ENCODE measurements at regions not wholly inside any gene's neighbourhood (a gene's known extent, or its start where the extent isn't known, plus 50 kb on each side); places are given as distances from the start of the nearest gene placed in this dataset.
"Not testable (repeated sequence)": the region's sequence is repeated elsewhere in the genome, so short reads cannot be mapped to it uniquely, and the experiment has no call there.

DNA sequence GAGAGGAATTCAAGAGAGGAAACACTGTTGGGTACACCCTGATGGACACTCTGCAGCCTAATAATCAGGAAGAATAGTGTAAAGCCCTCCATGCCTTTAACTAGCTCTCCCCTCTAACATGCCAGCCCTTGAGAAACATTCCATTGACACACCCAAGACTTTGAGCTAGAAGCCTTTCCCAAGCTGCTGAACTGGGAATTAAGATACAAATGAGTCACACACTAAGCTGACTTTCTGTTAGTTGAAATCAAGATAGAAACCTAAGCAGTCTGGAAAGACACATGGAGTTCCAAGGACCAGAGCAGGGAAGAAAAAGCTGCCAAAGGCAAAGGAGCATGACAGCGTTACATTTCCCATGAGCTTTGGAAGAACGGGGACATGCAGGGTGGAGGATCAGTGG is 380.8 kb downstream of the NPHP4 start:
- no peaks in the 10 kb centered on the region for H3K4me1 Mint-ChIP-seq (ENCODE audit: low read depth)
- H3K27me3 Mint-ChIP-seq, result peaks cover 59% of the 10 kb centered on the region
- H3K9me3 Mint-ChIP-seq, result peaks cover 9% of the 10 kb centered on the region
- H3K36me3 Mint-ChIP-seq (ENCODE audit: low read depth), result no peaks in the 10 kb centered on the region
- DNase-seq, result no peak
- H3K27ac Mint-ChIP-seq, result no peak overlapping the region
- no peak overlapping the region for H3K4me3 Mint-ChIP-seq

DNA sequence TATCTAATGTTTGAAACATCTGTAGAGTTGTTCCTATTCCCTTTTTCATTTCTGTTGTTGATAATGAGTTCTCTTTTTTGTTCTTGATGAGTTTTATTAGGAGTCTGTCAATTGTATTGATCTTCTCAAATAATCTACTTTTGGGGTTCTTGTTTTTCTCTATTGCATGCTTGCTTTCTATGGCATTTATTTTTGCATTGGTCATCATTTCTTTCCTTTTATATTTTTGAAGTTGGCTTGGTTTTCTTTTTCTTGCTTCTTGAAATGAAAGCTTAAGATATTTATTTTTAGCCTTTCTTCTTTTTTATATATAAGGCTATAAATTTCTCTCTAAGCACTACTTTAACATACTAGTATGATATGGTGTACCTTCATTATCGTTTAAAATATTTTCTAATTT is 381.8 kb downstream of the NPHP4 start:
- peaks cover 56% of the 10 kb centered on the region for H3K27me3 Mint-ChIP-seq
- no peak overlapping the region for H3K27ac Mint-ChIP-seq
- H3K36me3 Mint-ChIP-seq (ENCODE audit: low read depth), result no peaks in the 10 kb centered on the region
- H3K4me3 Mint-ChIP-seq, result no peak overlapping the region
- peaks cover 9% of the 10 kb centered on the region for H3K9me3 Mint-ChIP-seq
- DNase-seq, result no peak
- no peaks in the 10 kb centered on the region for H3K4me1 Mint-ChIP-seq (ENCODE audit: low read depth)

DNA sequence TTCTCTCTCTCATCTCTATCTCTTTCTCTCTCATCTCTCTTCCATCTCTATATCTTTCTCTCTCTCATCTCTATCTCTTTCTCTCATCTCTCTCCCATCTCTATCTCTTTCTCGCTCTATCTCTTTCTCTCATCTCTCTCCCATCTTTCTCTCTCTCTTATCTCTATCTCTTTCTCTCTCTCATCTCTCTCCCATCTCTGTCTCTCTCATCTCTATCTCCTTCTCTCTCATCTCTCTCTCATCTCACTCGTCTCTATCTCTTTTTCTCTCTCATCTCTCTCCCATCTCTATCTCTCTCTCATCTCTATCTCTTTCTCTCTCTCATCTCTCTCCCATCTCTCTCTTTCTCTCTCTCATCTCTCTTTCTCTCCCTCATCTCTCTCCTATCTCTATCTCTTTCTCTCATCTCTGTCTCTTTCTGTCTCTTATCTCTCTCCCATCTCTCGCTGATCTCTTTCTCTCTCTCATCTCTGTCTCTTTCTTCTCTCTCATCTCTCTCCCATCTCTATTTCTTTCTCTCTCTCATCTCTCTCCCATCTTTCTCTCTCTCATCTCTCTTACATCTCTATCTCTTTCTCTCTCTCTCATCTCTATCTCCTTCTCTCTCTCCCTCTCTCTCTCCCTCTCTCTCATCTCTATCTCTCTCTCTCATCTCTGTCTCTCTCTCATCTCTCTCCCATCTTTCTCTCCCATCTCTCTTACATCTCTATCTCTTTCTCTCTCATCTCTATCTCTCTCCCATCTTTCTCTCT is 388.7 kb downstream of the NPHP4 start:
- Mint-ChIP-seq H3K36me3 (ENCODE audit: low read depth) (no peaks in the 10 kb centered on the region), H3K9me3 (no peaks in the 10 kb centered on the region), H3K27me3 (peaks cover 21% of the 10 kb centered on the region), H3K27ac (no peak overlapping the region), H3K4me1 (ENCODE audit: low read depth) (no peaks in the 10 kb centered on the region), H3K4me3 (no peak overlapping the region)
- DNase-seq, result no peak

DNA sequence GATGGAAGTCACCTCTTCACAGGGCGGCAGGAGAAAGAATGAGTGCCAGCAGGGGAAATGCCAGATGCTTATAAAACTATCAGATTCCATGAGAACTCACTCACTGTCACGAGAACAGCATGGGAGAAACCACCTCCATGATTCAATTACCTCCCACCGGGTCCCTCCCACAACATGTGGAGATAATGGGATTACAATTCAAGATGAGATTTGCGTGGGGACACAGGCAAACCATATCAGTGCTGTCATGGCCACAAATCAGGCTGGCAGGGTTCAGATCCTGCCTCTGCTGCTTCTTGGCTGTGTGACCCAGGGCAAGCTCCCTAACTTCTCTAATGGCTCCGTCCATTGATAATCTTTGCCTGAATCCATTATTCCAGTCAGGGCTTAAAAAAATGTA is 389.5 kb downstream of the NPHP4 start:
- H3K9me3 Mint-ChIP-seq; H3K4me1 Mint-ChIP-seq (ENCODE audit: low read depth); H3K27ac Mint-ChIP-seq; DNase-seq; H3K36me3 Mint-ChIP-seq (ENCODE audit: low read depth); H3K4me3 Mint-ChIP-seq: not testable (repeated sequence)
- H3K27me3 Mint-ChIP-seq, result peaks cover 20% of the 10 kb centered on the region

DNA sequence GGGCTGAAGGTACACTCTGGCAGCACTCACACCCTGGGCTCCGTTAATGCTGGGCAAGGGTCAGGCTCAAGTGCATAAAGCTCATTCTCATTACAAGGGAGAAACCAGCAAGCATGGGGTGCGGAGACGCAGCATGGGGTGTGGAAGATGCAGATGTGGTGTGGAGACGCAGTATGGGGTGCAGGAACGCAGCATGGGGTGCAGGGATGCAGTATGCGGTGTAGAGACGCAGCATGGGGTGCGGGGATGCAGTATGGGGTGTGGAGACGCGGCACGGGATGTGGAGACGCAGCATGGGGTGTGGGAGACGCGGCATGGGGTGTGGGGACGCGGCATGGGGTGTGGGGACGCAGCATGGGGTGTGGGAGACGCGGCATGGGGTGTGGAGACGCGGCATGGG is 390.7 kb downstream of the NPHP4 start:
- no peak for DNase-seq
- H3K4me3 Mint-ChIP-seq, result no peak overlapping the region
- no peak overlapping the region for H3K27ac Mint-ChIP-seq
- no peaks in the 10 kb centered on the region for H3K36me3 Mint-ChIP-seq (ENCODE audit: low read depth)
- peaks cover 18% of the 10 kb centered on the region for H3K27me3 Mint-ChIP-seq
- H3K4me1 Mint-ChIP-seq (ENCODE audit: low read depth), result no peaks in the 10 kb centered on the region
- no peaks in the 10 kb centered on the region for H3K9me3 Mint-ChIP-seq

DNA sequence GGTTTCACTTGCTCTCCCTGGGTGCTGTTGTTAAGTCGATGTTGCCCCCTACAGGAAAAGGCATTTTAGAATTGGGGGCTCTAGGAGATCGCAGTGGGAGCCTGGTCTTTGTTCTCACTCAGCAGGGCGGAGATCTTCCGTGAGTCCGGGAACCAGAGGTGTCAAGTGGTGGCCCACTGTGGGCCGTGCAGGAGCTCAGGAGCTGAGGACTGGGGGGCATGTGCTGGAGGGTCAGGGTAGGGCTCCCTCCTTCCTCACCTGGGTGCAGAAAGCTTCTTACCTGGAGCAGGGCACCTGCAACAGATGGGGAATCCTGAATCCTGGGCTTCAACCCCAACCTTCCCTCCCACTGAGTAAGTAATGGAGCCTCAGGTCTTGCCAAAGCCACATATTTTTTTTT is 392.7 kb downstream of the NPHP4 start:
- no peaks in the 10 kb centered on the region for H3K36me3 Mint-ChIP-seq (ENCODE audit: low read depth)
- DNase-seq, result no peak
- H3K27me3 Mint-ChIP-seq, result peaks cover 21% of the 10 kb centered on the region
- no peak overlapping the region for H3K27ac Mint-ChIP-seq
- no peaks in the 10 kb centered on the region for H3K9me3 Mint-ChIP-seq
- H3K4me3 Mint-ChIP-seq, result no peak overlapping the region
- H3K4me1 Mint-ChIP-seq (ENCODE audit: low read depth), result no peaks in the 10 kb centered on the region

DNA sequence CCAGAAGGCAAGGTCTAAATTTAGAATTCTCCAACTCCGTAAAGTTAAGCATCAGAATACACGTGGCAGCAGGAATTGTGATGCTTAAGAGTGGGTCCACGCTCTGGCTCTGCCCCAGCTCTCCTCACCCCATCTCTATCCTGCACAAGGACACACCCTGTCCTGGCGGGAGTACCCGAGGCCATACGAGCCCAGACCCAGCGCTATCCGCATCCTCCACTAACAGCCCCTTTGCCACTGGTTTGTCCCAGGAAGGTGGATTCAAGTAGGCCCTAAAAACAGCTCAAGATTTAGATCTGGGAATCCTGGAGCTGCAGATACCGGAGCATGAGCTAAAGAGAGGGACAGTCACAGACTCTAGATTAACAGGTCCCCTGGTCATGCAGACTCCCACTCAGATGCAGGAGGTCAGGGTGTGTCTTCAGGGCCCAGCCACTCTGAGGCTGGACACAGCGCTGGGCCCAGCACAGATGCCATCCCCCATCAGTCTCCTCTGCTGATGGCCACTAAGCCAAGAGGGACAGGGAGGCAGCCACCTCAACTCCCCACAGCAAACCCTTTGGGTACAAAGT is 393.3 kb downstream of the NPHP4 start:
- Mint-ChIP-seq H3K4me3 (no peak overlapping the region), H3K27me3 (peaks cover 24% of the 10 kb centered on the region), H3K27ac (no peak overlapping the region), H3K9me3 (no peaks in the 10 kb centered on the region), H3K4me1 (ENCODE audit: low read depth) (no peaks in the 10 kb centered on the region), H3K36me3 (ENCODE audit: low read depth) (no peaks in the 10 kb centered on the region)
- DNase-seq, result no peak

DNA sequence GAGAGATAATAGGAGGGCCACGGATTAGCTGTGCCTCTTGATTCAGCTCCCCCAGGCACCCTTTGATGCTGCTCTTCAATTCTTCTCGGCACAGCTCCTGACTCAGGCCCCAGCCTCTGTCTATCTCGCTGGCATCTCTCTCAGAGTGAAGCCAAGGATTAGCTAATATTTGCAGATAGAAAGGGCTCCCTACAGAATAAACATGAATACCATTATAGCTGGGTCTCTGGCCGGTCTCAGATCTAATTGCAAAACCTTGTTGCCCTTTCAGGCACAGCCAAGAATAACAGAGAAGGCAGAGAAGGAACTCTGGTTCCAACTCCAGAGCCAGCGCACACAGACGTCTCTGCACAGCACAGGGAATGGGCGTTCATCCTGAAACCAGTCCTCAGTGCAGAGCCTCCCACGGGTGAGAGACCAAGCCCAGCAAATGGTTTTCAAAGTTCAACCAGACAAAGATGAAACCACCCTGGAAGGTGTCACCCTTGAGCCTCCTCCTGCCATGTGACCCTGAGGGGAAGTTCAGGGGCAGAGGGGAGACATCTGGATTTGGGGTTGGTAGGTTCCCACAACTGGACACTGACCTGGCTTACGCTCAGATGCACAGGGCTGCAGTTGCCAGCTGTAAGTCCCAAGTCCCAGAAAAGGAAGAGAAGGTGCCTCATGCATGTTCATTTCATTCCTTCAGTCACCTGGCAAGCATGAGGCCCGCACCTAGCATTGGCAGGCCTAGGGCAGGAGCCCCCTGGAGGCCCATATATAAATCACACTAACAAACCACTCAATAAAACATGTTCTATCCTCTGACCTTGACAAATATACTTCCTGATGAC is 394.0 kb downstream of the NPHP4 start:
- Mint-ChIP-seq H3K27ac (no peak overlapping the region), H3K4me3 (no peak overlapping the region), H3K4me1 (ENCODE audit: low read depth) (no peaks in the 10 kb centered on the region), H3K36me3 (ENCODE audit: low read depth) (no peaks in the 10 kb centered on the region), H3K9me3 (no peaks in the 10 kb centered on the region), H3K27me3 (peaks cover 26% of the 10 kb centered on the region)
- no peak for DNase-seq

DNA sequence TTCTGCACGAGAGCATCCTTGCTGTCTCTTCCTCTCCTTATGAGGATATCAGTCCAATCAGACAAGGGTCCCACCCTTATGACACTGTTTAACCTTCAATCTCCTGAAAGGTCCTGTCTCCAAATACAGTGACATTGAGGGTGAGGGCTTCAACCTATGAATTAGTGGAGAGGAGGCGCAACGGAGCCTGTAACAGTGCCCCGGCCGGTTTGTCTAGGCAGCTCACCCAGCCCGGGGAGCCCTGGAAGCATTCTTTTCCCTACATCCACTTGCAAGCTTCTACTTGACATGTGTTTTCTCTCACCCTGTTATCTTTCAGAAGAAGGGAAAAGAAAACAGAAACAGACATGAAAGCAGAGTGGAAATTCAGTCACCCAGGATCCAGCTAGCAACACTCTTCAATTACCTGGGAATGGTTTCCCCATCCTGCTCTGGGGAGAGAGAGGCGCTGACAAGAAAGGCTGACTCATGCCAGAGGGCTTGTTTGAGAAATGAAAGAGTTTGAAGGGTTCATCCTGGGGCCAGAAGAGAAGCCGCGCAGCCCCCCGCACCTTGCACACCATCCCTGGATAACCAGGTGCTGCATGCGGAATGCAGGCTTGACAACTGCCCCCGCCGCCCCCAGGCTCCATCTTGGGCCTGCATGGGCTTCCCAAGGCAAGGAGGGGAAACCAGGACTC is 394.9 kb downstream of the NPHP4 start:
- Mint-ChIP-seq H3K4me3 (no peak overlapping the region), H3K27me3 (peaks cover 21% of the 10 kb centered on the region), H3K27ac (no peak overlapping the region), H3K36me3 (ENCODE audit: low read depth) (no peaks in the 10 kb centered on the region), H3K9me3 (no peaks in the 10 kb centered on the region), H3K4me1 (ENCODE audit: low read depth) (no peaks in the 10 kb centered on the region)
- no peak for DNase-seq

DNA sequence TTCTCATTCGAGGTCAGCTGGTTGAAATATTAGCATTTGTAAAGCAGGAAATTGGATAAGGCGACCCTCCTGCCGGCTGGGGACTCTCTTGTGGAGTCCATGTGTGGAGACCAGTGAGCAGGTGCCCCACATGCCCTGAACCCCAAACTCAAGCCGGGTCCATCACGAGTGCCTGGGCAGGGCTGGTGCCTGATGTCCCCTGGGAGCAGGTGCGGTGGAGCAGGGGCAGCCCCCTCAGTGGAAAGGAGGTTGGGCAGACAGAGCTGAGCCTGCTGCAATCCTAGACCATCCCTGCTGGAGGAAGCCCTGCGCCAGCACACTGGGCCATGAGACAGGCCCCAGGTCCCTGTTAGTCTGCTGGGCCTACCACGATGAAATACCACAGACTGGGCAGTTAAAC is 395.6 kb downstream of the NPHP4 start:
- no peaks in the 10 kb centered on the region for H3K9me3 Mint-ChIP-seq
- no peak overlapping the region for H3K27ac Mint-ChIP-seq
- peaks cover 17% of the 10 kb centered on the region for H3K27me3 Mint-ChIP-seq
- no peak for DNase-seq
- H3K36me3 Mint-ChIP-seq (ENCODE audit: low read depth), result no peaks in the 10 kb centered on the region
- H3K4me3 Mint-ChIP-seq, result no peak overlapping the region
- H3K4me1 Mint-ChIP-seq (ENCODE audit: low read depth), result no peaks in the 10 kb centered on the region

DNA sequence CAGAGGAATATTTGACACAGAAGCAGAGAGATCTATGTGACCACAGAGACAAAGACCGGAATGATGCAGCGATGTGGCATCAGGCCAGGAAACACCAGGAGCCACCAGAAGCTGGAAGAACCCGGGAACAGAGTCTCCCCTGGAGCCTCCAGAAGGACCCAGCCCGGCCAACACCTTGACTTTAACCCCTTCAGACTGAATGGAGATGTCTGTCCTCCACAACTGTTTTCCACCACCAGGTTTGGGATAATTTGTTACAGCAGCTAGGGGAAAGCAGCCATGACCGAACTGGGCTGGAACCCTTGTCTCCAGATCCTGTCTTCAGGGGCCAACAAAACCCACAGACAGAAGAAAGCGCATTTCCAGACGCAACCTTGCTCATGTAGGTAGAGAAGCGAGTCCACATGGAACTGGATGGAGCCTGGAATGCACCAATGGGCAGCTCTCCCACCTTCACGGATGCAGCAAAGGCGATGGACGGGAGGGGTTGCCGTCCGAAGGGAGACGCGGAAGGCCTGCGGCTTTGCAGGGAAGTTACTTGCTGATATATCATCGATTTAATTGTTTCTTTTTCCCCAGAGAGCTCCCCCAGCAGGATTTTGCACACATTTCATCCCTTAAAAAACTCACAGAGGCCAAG is 396.6 kb downstream of the NPHP4 start:
- no peak overlapping the region for H3K4me3 Mint-ChIP-seq
- peaks cover 14% of the 10 kb centered on the region for H3K27me3 Mint-ChIP-seq
- no peak for DNase-seq
- H3K27ac Mint-ChIP-seq, result no peak overlapping the region
- no peaks in the 10 kb centered on the region for H3K36me3 Mint-ChIP-seq (ENCODE audit: low read depth)
- H3K9me3 Mint-ChIP-seq, result peaks cover 6% of the 10 kb centered on the region
- H3K4me1 Mint-ChIP-seq (ENCODE audit: low read depth), result no peaks in the 10 kb centered on the region

DNA sequence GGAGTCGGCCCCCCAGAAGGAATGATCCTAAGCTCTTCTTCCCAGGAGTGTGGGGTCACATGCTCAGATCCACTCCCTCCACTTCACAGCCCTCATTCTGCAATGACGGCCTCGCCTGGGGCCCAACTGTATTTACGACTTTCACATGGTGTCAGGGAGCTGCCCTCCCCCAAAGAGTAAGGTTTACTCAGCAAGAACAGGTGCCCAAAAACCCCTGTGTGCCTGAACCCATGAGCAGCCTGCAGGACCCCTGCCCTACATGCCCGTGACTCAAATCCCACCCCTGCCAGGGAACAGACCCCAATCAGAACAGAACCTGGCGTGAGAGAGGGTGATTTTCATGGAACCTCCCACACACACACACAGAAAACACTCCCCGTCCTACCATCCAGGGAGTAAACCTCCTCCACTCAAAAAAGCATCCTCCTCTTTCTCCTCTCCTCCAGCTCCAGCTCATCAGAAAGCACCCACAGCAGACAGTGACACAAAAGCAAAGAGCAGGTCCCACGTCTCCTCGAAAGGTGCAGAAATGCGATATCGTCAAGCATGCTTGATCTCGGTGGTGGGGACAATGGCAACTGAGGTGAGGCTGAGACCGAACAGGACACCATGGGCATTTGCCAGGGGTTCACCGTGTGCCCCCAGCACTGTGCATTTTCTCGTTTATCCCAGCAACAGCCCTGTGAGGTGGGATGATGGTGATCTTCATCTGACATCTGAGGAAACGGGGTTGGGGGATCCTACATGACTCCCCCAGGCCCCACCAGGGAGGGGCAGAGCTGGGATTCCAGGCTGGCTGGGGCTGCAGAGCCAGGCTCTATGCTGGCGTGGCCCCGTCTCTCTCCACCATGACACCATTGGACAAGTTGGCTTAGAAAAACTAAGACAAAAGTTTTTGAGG is 397.9 kb downstream of the NPHP4 start:
- no peak for DNase-seq
- H3K36me3 Mint-ChIP-seq (ENCODE audit: low read depth), result no peaks in the 10 kb centered on the region
- H3K27ac Mint-ChIP-seq, result no peak overlapping the region
- H3K4me3 Mint-ChIP-seq, result no peak overlapping the region
- H3K27me3 Mint-ChIP-seq, result peaks cover 14% of the 10 kb centered on the region
- peaks cover 10% of the 10 kb centered on the region for H3K9me3 Mint-ChIP-seq
- no peaks in the 10 kb centered on the region for H3K4me1 Mint-ChIP-seq (ENCODE audit: low read depth)

DNA sequence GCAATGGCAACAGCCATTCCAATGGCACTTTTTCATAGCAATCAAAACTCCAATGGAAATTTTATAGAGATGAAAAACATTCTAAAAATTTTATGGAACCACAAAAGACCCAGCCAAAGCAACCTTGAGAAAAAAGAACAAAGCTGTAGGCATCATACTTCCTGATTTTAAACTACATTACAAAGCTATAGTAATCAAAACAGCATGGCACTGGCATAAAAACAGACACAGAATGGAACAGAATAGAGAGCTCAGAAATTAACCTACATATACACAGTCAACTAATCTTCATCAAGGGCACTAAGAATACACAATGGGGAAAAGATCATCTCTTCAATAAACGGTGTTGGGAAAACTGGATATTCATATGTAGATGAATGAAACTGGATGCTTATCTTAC is 401.5 kb downstream of the NPHP4 start:
- Mint-ChIP-seq H3K4me3 (no peak overlapping the region), H3K4me1 (ENCODE audit: low read depth) (no peaks in the 10 kb centered on the region), H3K36me3 (ENCODE audit: low read depth) (no peaks in the 10 kb centered on the region), H3K27me3 (peaks cover 18% of the 10 kb centered on the region), H3K27ac (no peak overlapping the region), H3K9me3 (peaks cover 10% of the 10 kb centered on the region)
- DNase-seq, result no peak

Data from activated T-cell treated with anti-CD3 and anti-CD28 coated beads, Interleukin-2, amount 50 U/mL, for 24 hours (primary cell).